ENCODE measurements at regions not wholly inside any gene's neighbourhood (a gene's known extent, or its start where the extent isn't known, plus 50 kb on each side); places are given as distances from the start of the nearest gene placed in this dataset.

- TF ChIP-seq POLR2A (IDR thresholded peaks at IDR 0.05) (no peak), CTCF (IDR thresholded peaks at IDR 0.05) (no peak)
These were observed 296.7 kb downstream of the ASMT start for GRCh38 chrX:1911401-1912128.
